NB4 (cell line): ENCODE measurements at regions not wholly inside any gene's neighbourhood (a gene's known extent, or its start where the extent isn't known, plus 50 kb on each side); places are given as distances from the start of the nearest gene placed in this dataset.

Experiments
- CTCF ChIP-seq: IDR thresholded peaks from one replicate; pipeline ENCODE4 v1.5.1; 2012; ENCODE audit warnings: low read depth, low read length
- MAX ChIP-seq: IDR thresholded peaks from 2 replicates; pipeline ENCODE4 v1.6.1; 2011; ENCODE audit warnings: low read depth, low read length
- MYC ChIP-seq: IDR thresholded peaks from 2 replicates; pipeline ENCODE4 v1.6.1; 2011; ENCODE audit warnings: low read depth, low read length
- POLR2A ChIP-seq: IDR thresholded peaks from 2 replicates; pipeline ENCODE4 v1.6.1; 2011; ENCODE audit warnings: mild to moderate bottlenecking; ENCODE audit not compliant: insufficient read length; ENCODE audit errors: extremely low read depth

- TF ChIP-seq CTCF (no peak), POLR2A (no peak), MYC (no peak), MAX (no peak)
Measured at GRCh38 chr3:154926721-154927120, 153.4 kb upstream of the MME start.
